ENCODE measurements at regions not wholly inside any gene's neighbourhood (a gene's known extent, or its start where the extent isn't known, plus 50 kb on each side); places are given as distances from the start of the nearest gene placed in this dataset.

DNA sequence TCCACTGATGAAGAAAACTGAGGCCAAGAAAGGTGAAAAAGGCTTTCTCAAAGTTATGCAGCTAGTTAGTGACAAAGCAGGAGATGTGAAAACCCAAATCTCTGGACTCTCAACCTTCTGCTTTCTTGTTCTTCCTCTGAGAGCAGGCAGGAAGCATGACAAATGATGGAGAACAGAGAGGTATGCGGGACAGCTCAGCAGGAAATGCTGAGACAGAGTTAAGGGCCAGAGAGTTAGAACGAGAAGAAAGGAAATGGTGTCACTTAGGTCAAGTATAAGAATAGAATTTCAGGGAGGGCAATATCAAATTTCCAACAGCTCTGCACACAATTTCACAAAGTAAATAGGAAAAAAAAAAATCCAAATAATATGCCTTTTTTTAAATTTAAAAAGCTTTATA lies 67.6 kb upstream of the ARHGAP42 start:
- Histone ChIP-seq H3K27ac (no peak overlapping the region), H3K4me3 (no peak overlapping the region), H3K36me3 (ENCODE audit: insufficient read depth in 1 of 2, low read depth in 1 of 2) (no peaks in the 10 kb centered on the region), H3K9me3 (no peaks in the 10 kb centered on the region), H3K27me3 (ENCODE audit: insufficient read depth in 3 of 3, low read length in 2 of 3) (peaks cover 0 to 3% (median 0%) of the 10 kb centered on the region in 3 donors), H3K4me1 (no peaks in the 10 kb centered on the region)
- DNase-seq: no peak
- intact Hi-C loops (cut with DNase I): no loop called here
- no peak for ATAC-seq
- 20 to 26% (median 24%) methylated on average over 2 of the region's 2 CpGs for WGBS, 3 donors
- TF ChIP-seq, protein P1, sequence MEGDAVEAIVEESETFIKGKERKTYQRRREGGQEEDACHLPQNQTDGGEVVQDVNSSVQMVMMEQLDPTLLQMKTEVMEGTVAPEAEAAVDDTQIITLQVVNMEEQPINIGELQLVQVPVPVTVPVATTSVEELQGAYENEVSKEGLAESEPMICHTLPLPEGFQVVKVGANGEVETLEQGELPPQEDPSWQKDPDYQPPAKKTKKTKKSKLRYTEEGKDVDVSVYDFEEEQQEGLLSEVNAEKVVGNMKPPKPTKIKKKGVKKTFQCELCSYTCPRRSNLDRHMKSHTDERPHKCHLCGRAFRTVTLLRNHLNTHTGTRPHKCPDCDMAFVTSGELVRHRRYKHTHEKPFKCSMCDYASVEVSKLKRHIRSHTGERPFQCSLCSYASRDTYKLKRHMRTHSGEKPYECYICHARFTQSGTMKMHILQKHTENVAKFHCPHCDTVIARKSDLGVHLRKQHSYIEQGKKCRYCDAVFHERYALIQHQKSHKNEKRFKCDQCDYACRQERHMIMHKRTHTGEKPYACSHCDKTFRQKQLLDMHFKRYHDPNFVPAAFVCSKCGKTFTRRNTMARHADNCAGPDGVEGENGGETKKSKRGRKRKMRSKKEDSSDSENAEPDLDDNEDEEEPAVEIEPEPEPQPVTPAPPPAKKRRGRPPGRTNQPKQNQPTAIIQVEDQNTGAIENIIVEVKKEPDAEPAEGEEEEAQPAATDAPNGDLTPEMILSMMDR (IDR thresholded peaks at IDR 0.05): no peak

DNA sequence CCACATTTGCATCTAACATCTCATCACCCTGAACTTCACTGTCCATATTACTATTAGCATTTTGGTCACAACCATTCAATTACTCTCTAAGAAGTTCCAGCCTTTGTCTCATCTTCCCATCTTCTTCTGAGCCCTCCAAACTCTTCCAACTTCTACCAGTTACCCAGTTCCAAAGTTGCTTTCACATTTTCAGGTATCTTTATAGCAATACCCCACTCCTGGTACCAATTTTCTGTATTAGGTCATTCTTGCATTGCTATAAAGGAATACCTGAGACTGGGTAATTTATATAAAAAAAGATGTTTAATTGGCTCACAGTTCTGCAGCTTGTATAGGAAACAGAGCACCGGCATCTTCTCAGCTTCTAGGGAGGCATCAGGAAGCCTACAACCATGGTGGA lies 64.7 kb upstream of the ARHGAP42 start:
- no peaks in the 10 kb centered on the region for H3K9me3 ChIP-seq
- H3K27ac ChIP-seq: no peak overlapping the region
- TF ChIP-seq, protein P1 (IDR thresholded peaks at IDR 0.05): no peak
- H3K4me3 ChIP-seq: no peak overlapping the region
- intact Hi-C loops (cut with DNase I): no loop called here
- H3K27me3 ChIP-seq (ENCODE audit: insufficient read depth in 3 of 3, low read length in 2 of 3): peaks cover 0 to under 1% (median 0%) of the 10 kb centered on the region in 3 donors
- 96 to 100% (median 97%) methylated on average over 1 of the region's 1 CpG for WGBS, 3 donors
- DNase-seq (no peak), ATAC-seq (no peak)
- H3K4me1 ChIP-seq: no peaks in the 10 kb centered on the region
- H3K36me3 ChIP-seq (ENCODE audit: insufficient read depth in 1 of 2, low read depth in 1 of 2): no peaks in the 10 kb centered on the region

DNA sequence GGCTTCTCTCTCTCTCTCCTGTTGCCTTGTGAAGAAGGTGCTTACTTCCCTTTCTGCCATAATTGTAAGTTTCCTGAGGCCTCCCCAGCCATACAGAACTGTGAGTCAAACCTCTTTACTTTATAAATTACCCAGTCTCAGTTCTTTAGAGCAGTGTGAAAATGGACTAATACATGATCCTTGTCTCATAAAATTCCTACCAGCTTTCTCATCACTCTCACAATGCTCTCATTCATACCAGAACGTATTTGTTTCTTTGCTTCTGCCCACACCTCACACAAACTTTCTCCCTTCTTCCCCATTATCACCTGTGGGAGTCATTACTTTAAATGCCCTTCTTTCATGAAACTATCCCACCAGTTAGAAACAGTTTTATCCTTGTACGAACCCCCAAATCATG lies 62.7 kb upstream of the ARHGAP42 start:
- Histone ChIP-seq H3K27me3 (ENCODE audit: insufficient read depth in 3 of 3, low read length in 2 of 3) (no peaks in the 10 kb centered on the region), H3K4me3 (no peak overlapping the region), H3K4me1 (no peaks in the 10 kb centered on the region), H3K27ac (no peak overlapping the region), H3K36me3 (ENCODE audit: insufficient read depth in 1 of 2, low read depth in 1 of 2) (no peaks in the 10 kb centered on the region), H3K9me3 (no peaks in the 10 kb centered on the region)
- ATAC-seq (no peak), DNase-seq (no peak)
- intact Hi-C loops (cut with DNase I): no loop called here
- 74 to 78% (median 77%) methylated on average over 2 of the region's 2 CpGs for WGBS, 3 donors
- TF ChIP-seq, protein P1 (IDR thresholded peaks at IDR 0.05): no peak

DNA sequence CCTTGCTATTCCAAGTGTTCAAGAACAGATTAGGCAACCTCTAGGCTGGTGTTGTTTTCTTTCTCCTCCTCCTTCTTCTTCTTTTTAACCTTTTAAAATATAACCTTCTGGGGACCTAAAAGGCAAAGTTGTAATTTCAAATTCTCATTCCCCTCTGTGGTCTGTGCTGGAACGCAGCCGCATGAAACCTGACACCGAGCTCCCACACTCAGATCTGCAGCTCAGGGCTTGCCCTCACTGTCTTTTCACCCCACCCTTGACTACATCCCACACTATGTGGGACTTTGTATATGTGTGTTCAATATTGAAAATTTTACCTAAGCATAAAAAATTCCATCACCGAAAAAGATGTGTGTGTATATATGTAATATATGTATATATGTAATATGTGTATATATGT lies 62.0 kb upstream of the ARHGAP42 start:
- DNase-seq (no peak), ATAC-seq (no peak)
- Histone ChIP-seq H3K4me1 (no peaks in the 10 kb centered on the region), H3K27me3 (ENCODE audit: insufficient read depth in 3 of 3, low read length in 2 of 3) (no peaks in the 10 kb centered on the region), H3K27ac (no peak overlapping the region), H3K9me3 (no peaks in the 10 kb centered on the region), H3K36me3 (ENCODE audit: insufficient read depth in 1 of 2, low read depth in 1 of 2) (no peaks in the 10 kb centered on the region), H3K4me3 (no peak overlapping the region)
- 53 to 55% (median 55%) methylated on average over 4 of the region's 4 CpGs for WGBS, 3 donors
- intact Hi-C loops (cut with DNase I): no loop called here
- TF ChIP-seq, protein P1 (IDR thresholded peaks at IDR 0.05): no peak

DNA sequence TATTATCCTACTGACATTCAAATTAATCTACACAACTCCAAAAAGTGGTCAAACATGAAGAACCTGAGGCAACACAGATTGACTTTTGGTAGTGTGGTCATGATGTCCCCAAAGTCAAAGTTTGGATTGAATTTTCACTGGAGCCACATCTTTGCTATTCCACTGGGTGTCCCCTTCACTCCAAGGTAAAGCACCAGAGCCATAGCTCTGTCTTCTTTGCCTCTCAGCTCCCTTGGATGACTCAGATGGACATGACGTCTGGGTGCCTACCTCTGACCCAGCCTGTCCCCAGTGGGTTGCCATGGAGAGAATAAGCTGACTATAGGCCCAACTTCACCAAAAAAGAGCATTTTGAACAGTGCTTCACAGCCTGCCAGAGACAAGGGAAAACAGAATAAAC lies 57.4 kb upstream of the ARHGAP42 start:
- TF ChIP-seq, protein P1 (IDR thresholded peaks at IDR 0.05): no peak
- Histone ChIP-seq H3K27ac (no peak overlapping the region), H3K4me1 (peaks cover 10% of the 10 kb centered on the region), H3K9me3 (no peaks in the 10 kb centered on the region), H3K4me3 (no peak overlapping the region), H3K36me3 (ENCODE audit: insufficient read depth in 1 of 2, low read depth in 1 of 2) (no peaks in the 10 kb centered on the region), H3K27me3 (ENCODE audit: insufficient read depth in 3 of 3, low read length in 2 of 3) (no peaks in the 10 kb centered on the region)
- ATAC-seq: peak; percentile 49 to 80 (median 75)
- DNase-seq: no peak
- intact Hi-C loops (cut with DNase I): no loop called here
- 27 to 62% (median 36%) methylated on average over 1 of the region's 1 CpG for WGBS, 3 donors

Data from psoas muscle (tissue), 7 donors.